ENCODE measurements at regions not wholly inside any gene's neighbourhood (a gene's known extent, or its start where the extent isn't known, plus 50 kb on each side); places are given as distances from the start of the nearest gene placed in this dataset.
"Not testable (repeated sequence)": the region's sequence is repeated elsewhere in the genome, so short reads cannot be mapped to it uniquely, and the experiment has no call there.

DNA sequence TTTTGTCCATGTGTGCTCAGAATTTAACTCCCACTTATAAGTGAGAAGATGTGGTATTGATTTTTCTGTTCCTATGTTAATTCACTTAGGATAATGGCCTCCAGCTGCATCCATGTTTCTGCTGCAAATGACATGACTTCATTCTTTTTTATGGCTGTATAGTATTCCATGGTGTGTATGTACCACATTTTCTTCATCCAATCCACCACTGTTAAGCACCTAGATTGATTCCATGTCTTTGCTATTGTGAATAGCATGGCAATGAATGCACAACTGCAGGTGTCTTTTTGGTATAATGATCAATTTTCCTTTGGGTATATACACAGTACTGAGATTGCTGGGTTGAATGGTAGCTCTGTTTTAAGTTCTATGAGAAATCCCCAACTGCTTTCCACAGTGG, 657.7 kb downstream of the ETNK1 start:
- DNase-seq = no peak

DNA sequence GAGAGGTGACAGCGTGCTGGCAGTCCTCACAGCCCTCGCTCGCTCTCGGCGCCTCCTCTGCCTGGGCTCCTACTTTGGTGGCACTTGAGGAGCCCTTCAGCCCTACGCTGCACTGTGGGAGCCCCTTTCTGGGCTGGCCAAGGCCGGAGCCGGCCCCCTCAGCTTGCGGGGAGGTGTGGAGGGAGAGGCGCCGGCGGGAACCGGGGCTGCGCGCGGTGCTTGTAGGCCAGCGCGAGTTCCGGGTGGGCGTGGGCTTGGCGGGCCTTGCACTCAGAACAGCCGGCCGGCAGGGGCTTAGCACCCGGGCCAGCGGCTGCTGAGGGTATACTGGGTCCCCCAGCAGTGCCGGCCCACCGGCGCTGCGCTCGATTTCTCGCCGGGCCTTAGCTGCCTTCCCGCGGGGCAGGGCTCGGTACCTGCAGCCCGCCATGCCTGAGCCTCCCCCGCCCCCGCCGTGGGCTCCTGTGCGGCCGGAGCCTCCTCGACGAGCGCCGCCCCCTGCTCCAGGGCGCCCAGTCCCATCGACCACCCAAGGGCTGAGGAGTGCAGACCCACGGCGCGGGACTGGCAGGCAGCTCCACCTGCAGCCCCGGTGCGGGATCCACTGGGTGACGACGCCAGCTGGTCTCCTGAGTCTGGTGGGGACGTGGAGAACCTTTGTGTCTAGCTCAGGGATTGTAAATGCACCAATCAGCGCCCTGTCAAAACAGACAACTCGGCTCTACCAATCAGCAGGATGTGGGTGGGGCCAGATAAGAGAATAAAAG, 661.0 kb downstream of the ETNK1 start:
- not testable (repeated sequence) for DNase-seq

DNA sequence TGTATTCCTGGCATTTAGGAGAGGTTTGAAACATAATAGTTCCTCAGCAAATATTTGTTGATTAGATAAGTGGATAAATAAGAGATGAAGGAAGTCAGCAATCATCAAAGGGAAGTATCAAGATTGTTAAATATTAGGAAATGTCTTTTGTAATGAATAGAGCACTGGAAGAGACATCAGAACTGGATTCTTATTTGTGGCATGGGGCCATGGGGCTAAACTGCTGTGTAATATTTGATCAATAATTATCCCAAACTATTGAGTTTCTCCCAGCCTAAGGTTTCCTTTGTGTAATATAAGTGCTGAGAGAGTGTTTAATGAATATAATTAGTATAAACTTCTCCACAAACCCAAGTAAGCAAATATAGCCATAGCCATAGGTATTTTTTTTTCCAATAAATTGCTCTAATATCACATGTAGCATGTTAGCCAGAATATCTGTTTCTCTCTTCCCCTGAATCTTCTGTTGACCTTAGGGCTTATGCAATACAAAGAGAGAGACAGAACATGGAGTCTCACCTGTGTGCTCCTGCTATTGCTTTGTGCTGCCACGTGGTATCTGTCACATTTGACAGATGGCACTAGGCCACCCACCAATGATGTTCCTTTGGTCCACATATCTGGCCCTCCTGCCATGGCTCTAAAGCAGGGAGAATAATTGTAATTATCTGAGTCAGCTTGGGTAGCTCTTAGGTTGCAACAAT, 658.7 kb downstream of the SOX5 start:
- no peak for DNase-seq

DNA sequence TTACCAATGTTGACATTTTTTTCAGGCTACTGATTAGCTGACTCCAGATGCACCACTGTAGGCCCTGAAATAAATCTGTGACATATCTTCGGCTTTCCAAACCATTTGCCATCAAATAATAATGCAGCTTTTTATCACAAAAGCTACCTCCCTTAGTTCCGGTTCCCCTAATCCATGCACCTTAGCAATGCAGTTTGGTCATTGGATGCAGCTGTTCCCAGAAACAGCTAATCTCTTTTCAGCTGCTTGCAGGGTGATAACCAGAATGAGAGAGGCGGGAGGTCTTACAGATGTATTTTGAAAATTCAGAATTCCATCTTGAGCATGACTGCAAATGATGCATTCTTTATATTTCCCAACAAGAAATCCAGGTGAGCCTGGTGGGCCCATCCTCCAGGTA, 646.2 kb downstream of the SOX5 start:
- DNase-seq = no peak

DNA sequence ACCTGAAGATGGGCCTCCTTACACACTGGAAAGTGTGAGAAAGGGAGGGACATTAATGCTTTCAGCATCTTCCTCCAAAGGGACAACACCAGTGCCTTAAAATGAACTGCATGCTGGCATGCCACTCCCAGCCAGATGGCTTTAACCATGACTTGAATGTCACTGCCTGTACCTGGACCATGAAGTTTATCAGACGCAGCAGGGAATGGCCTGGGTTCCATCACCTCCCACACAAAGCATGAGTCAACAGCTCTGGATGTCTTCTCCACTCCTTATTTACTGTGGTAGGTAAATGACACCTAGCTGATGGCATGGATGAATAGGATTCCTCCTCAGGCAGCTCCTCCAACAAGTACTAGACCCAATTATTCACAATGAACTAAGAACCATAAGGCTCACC, 645.6 kb downstream of the SOX5 start:
- no peak for DNase-seq

DNA sequence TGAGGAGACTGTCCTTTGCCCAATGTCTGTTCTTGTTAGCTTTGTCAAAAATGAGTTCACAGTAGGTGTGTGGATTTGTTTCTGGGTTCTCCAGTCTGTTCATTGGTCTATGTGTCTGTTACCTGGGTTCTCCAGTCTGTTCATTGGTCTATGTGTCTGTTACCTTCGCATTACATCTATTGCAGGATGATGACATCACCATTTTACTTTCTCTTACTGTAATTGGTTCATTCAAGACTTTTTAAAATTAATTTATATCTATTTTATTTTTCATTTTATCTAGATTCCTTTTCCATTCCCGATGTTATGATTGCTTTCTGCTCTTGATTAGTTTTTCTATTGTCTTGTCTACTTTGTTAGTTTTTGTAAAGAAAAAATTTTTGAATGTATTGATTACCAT, 615.5 kb downstream of the SOX5 start:
- no peak for DNase-seq

DNA sequence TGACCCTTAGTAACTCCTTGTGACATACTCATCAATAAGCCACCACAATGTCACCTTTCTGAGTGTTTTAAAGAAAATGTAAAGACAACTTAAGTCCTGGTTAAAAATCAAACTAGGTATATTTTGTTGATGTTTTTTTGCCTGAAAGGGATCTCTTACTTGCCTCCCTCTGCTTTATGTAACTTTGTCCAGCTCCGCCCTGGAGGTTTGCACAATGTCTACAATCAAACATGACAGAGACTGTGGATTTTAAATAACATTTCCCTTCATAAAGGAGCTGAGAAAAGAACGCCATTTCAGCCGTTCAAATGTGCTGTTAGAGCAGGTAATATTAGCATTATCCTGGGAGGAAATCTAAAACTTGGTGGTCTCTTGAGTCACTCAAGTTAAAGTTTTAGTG, 613.9 kb downstream of the SOX5 start:
- no peak for DNase-seq

DNA sequence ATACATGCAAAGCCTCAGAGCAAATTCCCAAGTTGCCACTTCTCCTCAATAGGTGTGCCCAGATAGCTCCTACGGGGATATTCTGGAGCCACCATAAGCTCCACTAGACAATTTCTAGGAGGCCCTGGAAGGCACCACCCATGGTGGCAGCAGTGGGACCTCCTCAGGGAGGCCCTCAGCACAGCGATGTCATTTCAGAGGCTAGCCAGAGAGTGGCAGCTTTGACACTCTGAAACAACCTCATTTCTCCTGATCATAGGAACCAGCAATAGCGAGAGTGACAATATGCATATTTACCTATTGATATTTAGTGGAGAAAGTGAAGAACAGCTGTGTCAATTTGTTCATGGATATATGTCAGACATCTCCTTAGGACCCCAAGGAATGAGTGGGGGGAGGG, 612.3 kb downstream of the SOX5 start:
- no peak for DNase-seq

DNA sequence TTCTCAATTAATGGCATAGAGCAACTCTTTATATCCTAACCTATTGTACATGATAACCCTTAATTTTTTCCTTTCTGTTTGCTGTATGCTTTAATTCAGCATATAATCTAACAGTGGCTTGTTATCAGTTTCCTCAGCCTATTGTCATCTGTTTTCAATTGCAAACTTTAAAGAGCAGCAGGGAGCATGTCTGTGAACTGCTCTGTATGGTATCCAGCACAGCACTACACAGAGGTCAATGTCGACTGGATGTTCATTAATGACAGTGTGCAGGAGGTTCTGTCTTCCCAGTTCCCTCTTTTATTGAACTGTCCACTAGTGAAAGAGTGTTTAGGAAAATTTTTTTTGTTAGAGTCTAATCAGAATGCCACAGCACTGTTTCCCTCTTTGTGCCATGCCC, 609.1 kb downstream of the SOX5 start:
- DNase-seq = no peak

DNA sequence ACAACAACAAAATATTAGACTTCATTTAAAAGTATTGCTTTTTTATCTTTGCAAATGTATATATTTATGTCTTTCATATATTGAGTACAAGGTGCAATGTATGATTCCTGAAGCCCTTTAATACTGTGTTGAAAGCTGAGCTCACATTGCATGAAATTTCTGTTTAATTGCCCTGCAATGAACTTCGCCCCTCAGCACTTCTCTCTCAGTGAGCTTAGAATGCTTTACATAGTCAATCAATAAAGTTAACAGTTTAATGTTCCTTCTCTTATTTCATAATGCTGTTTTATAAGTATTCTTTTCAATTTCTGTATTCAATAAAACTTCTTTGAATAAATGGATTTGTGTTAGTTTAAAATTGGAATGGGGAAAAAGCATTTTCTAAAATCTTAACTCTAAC, 607.1 kb downstream of the SOX5 start:
- no peak for DNase-seq

DNA sequence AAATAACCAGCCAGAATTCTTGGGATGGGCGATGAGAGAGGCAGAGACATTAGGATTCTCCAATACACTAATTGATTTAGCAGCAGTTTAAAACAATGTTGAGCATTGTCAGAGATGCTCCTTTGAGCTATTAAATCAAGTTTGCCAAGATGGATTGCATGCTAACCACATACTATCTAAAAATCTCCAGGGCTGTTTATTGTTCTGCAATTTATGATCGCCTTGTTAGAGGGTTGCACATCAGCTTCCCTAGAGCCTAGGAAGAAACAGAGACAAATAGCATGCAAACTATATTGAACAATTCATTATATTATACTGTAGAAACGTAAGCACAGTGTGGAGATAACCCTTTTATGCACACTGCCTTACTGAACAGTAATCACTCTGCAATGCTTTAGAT, 599.9 kb downstream of the SOX5 start:
- DNase-seq = no peak

DNA sequence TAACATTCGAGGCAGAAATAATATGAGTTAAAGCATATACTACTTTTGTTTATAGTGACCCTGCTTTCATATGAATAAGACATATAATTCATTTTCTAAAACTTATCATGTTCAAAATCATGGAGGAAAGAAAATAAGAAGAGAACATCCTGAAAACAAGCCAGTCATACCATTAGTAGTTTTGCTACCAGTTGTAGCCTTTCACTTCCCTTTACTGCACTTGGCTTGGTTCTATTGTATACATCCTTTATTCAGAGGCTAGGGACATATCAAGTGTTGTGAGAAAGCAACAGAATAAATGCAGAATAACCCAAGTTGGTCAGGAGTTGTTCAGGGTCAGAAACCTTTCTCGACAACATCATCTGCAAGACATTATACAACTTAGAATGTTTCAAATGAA, 598.7 kb downstream of the SOX5 start:
- DNase-seq = no peak

DNA sequence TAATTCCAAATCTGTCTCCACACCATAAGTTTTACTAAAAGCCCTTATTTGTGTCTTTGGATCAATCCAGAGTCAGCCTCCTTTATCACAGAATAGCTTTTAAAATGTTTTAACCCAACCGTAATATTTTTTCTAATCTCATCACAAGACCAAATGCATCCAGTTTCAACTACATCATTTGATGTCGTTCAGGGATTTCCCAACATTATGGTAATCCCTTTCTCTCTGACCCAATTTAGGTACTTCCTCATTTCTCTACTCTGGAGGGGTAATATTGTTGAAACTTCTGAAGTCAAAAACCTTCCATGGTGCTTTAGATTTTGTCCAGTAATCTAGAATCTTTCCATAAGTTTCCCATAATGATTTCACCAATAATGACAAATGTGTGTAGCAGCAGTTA, 596.8 kb downstream of the SOX5 start:
- no peak for DNase-seq

DNA sequence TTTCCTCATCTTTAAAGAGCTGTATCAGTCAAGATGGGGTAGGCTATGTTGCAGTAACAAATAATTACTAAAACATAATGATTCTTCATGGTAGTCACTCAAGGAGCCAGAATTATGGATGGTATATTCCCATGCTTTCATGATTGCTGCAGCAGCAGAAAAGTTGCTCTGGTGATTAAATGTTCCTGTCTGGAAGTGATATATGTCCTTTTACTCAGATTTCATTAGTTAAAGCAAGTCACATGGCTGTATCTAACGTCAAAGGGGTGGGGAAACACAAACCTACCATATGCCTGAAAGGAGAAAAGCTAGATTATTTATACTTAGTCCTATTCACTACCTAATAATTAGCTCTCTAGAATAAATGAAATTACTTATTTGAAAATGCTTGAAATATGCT, 594.7 kb downstream of the SOX5 start:
- no peak for DNase-seq

DNA sequence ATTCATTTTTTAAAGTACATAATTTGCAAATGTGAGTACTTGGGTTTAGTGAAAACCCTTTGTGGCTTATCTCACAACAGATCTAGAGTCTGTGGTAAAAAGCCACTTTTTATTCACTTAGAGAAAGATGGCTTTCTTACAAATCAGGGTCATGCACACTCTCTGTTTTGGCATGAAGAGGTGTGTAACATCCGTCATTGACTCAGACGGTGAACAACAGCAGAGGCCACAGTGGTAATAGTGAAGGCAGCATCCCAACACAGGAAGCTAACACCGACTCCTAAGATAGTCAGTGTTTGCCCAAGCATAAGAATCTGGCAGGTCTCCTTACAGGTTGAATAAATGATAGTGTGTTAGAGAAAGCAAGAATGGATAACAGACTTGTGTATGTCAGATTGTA, 593.0 kb downstream of the SOX5 start:
- DNase-seq = no peak

DNA sequence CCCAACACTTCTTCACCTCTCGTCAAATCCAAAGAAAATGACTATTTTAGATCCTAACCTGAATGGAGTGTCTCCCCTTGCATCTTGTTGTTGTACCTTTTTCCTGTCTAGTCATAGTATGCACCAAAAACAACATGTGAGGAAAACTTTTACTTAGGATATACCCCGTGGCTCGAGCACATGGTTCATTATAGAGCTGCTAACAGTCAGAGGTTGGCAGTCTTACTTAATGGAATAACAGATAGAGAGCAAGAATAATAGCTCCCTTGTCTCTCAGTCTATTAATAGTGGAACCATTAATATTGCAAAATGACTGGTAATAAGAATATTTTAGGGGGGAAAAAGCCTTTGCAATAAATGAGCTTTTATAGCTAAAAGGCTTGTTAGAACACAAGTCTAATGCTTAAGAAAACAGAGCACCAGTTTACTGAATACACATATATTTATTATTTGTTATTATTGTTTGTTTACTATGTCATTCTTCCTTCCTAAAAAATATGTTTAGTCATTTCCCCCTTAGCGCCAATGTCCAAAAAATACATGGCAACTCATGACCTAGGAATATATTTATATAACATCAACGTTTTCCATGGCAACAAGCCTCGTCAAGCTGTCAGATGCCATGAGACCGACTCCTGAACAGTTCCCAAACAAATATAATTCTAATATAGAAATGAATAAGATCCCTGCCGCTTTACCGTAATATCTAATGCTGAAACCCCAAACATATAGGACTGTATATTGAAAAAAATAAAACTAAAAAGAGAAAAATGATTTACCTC, 592.4 kb downstream of the SOX5 start:
- no peak for DNase-seq

DNA sequence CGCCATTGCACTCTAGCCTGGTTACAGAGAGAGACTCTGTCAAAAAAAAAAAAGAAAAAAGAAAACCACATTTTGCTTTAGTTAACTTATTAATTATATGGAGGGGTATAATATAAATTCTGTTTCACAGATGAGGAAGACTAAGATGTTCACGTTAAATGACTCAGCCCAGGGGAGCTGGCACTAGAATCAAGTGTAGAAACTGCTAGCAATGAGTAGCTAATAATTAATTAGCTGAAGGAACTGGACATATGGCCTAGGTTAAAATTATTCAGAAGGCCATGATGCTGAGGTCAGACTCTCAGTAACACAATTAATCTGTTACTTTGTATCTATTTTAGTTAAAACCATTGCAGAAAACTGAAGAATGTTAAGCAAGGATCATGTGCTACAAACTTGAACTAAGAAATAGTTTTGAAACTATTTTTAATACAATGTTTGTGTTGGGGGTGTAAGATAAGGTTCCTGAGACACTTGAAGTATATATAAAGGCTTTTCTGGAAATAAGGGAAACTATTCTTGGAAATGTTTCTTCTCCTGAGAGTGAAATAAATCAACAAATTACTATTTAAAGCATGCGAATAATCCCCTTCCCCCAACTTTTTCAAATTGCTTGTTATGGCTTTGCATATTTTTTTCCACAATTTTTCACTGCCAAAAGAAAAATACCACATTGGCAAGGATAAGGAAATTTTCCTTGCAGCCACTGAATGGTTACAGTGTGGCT, 589.3 kb downstream of the SOX5 start:
- DNase-seq = no peak

DNA sequence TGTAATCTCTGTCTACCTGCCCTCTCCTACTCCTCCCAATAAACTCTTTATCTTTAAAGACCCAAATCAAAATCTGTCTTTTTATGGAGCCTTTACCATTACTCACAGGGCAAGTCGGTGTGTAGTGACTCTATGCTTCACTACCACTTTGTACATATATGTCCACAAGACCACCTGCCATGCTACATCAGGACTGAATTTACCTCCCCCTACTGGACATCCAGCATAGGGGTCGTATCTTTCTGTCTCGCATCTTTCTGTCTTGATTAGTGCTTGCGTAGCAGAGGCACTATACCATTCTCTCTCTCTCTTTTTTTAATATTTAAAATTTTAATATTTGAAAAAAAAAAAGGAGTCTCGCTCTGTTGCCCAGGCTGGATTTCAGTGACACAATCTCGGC, 587.5 kb downstream of the SOX5 start:
- DNase-seq = no peak

DNA sequence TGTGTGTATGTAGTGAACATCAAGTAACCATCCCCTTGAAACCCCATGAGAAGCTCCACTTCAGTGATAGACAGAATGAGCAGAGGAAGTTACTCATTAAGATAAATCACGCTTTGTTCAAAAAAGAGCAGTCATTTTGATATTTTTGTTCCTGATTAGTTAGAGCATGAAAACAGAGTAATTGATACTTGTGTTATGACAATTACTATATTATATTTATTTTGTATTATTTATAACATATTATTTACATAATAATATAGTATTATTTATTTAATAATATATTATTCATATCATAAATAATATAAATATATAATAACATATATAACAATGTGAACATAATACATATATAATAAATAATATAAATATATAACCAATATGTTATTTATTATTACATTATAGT, 580.9 kb downstream of the SOX5 start:
- DNase-seq = no peak

DNA sequence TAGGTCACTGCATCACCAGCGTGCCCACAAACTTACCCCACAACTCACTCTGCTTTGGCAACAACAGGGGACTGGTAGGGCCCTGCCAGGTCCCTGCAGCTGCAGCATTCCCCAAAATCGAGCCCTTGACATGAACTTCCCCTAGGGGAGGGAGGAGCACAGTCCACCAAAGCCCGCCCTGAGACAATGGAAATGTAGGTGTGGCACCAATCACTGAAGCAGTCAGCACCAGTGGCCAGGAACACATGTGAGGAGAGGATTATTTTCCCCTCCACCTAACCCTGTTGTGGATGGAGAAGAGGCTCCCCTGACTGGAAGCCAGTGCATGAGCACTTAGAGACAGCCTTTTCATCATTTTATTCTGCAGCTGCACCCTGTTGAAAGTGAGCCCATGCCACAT, 573.8 kb downstream of the SOX5 start:
- DNase-seq = no peak

DNA sequence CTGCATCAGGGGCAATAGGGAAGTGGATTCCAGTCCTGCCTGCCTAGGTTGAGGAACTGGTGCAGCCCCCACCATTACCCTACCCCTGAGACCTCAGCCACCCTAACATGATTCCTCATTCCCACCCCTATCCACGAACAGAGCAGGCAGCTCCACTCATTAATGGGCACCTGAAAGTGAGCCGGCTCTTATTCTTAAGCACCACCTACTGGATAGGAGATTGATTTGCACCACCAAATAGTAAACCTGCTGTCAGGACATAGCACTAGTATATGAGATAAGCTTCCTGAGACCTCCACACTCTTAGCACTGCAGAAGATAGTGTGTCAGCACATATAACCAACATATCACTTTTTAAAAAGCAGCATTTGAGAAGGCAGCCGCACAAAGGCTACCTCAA, 573.2 kb downstream of the SOX5 start:
- DNase-seq = no peak

DNA sequence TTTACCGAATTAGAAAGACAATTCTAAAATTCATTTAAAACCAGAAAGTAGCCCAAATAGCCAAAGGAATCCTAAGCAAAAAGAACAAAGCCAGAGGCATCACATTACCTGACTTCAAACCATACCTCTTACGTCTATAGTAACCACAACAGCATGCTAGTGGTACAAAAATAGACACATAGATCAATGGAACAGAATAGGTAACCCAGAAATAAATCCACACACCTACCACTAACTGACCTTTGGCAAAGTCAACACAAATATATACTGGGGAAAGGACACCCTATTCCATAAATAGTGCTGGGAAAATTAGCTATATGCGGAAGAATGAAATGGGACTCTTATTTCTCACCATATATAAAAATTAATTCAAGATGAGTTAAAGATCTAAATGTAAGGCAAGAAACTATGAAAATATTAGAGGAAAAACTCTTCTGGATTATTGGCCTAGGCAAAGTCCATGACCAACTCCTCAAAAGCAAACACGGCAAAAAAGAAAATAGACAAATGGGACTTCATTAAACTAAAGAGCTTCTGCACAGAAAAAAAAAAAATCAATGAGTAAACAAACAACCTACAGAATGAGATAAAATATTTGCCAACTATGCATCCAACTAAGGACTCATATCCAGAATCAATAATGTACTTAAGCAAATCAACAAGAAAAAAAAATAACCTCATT, 568.9 kb downstream of the SOX5 start:
- DNase-seq = no peak

DNA sequence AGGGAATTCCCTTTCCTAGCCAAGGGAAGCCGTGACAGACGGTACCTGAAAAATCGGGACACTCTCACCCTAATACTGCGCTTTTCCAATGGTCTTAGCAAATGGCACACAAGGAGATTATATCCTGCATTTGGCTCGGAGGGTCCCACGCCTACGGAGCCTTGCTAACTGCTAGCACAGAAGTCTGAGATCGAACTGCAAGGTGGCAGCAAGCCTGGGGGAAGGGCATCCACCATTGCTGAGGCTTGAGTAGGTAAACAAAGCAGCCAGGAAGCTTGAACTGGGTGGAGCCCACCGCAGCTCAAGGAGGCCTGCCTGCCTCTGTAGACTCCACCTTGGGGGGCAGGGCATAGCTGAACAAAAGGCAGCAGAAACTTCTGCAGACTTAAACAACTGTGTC, 560.6 kb downstream of the SOX5 start:
- not testable (repeated sequence) for DNase-seq
